ENCODE measurements at regions not wholly inside any gene's neighbourhood (a gene's known extent, or its start where the extent isn't known, plus 50 kb on each side); places are given as distances from the start of the nearest gene placed in this dataset.

DNA sequence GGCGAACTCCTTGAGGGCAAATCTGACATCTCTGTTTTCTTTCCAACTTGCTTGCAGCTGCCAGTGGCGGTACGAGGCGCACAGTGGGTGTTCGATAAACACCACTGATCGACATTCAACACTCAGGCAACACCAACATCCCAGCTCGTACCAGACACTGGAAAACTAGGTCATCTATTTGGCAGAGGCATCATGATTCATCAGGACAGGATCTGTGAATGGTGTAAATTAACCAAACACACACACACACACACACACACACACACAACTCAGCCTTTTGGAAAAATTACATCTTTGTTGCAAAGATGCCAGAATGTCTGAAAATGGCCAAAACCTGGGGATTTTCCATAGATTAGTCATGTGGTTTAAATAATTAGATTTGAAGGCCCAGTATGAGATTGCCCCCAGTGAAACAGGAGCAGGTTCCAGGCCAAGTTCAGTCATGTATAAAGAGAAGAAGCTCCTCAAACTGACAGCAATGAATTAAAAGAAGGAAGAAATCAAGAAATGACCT, 150.5 kb upstream of the NCKAP5 start:
- no peak for DNase-seq (ENCODE audit: low read depth in 2 of 2)

- DNase-seq (ENCODE audit: low read depth in 2 of 2) = no peak
These were observed 152.2 kb upstream of the NCKAP5 start for GRCh38 chr2:133720429-133720828.

- DNase-seq (ENCODE audit: low read depth in 2 of 2) = no peak
These were observed 152.9 kb upstream of the NCKAP5 start for GRCh38 chr2:133721118-133721517.

DNA sequence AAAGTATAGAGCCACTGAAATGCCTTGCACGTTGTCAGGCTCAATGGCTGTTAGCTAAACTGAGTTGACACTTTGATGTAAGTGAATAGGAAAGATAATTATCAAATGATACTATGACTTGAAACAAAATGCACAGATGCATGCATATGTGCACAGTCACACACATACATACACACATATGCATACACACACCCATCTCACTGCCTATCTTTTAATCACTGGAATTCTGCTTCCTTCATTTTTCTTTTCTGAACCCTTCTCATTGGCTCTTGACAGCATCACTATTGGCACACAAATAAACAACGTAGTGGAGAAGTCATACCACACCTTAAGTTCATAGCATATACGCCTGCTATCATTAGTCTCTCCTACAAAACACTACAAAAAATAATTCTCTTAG, 154.9 kb upstream of the NCKAP5 start:
- no peak for DNase-seq (ENCODE audit: low read depth in 2 of 2)

DNA sequence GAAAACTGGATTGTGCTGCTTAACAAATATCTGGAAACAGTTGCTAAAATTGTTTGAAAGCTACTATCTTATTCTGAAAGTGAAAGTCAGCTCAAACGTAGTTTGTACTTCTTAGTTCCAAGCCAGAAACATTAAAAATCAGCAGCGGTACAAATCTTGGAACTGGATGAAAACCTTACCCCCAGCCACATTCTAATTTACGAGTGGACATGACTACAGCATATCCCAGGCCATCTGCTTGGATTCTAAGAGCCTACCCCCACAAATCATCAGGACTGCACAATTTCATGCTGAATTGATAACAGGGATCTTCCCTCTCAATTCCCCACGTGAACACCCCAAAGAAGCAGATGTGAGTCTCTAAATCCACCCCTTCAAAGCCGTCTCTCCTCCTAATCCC, 158.7 kb upstream of the NCKAP5 start:
- DNase-seq (ENCODE audit: low read depth in 2 of 2) = no peak

- no peak for DNase-seq (ENCODE audit: low read depth in 2 of 2)
These were observed 163.8 kb upstream of the NCKAP5 start for GRCh38 chr2:133732059-133732458.

DNA sequence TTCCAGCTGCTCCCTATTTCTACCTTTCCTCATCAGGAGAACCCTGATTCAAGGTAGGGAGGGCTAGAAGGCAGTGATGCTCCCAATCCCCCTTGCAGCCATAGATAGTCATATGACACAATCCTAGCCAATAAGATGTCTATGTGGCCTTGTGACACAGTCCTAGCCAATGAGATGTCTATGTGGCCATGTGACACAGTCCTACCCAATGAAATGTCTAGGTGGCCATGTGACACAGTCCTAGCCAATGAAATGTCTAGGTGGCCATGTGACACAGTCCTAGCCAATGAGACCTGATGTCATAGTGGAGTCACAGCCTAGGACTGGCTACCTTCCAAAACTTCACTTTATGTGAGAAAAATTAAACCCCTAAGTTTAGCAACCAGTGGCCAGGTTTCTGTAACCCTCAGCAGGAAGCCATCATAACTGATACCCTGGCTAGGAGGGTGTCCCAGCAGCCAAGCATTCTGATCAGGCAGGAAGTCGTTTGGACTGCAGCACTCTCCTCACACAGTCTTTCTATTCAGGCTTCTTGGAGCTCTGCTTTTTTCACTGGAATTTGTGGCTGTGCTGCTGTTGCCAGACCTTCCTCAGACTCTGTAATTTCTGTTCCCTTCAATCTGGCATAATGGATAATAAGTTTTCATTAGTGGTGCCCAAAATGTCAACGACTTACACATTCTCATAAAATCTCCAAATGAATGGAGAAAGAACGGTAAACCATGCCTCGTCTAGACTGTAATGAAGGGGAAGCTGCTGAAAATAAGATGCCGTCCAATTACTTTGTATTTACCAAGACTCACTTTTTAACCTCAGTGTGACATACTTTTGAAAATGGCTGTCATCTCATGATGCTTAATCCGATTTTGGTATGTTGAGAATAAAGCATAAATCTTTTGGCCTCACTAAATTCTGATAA, 165.0 kb upstream of the NCKAP5 start:
- DNase-seq (ENCODE audit: low read depth in 2 of 2) = no peak

DNA sequence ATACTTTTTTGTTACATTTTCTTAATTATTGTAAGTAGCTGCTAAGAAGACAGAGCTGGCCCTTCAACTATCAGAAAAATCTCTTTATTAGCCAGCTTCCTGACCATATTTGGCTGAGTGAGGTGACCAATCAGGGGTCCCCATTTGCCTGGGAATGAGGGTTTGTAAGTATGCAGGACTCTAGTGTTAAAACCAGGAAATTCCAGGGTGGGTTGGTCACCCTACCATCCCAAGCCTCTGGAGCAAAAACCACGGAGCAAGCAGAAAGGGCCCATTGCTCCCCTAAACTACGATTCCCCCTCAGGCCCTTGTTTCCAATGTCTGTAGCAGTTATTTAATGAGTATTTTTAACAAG, 165.6 kb upstream of the NCKAP5 start:
- no peak for DNase-seq (ENCODE audit: low read depth in 2 of 2)

DNA sequence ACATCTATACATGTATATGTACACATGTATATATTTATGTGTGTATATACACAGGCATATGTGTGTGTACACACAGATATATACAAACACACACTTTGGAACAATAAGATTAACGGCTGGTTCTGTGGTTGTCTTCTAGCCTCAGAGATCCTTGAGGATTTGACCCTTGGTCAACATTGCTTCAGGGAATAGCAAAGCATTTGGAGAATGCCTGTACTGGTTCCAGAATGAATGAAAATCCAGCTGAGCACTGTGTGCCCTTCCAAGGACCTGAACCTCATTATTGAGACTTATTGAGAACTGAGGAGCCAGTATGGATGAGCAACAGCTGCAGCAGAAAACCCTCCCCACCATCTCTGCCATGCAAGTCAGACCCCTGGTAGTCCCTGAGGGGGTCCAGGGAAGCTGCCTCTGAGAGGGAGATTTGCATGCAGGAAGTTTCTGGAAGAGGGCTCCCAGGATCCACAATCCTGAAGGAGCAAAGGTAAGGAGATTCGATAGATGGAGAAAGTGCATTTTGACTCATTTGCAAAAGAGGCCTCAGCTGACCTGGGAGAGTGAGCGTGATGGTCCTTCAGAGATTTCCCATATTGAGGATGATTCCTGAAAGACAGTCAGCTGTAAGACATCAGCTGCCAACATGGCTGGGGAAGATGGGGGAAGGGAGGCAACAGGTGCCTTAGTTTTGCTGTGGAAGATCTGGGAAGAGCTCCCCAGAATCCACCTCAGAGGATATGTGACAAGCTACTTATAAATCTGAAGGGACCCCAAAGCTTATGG, 166.6 kb upstream of the NCKAP5 start:
- no peak for DNase-seq (ENCODE audit: low read depth in 2 of 2)

GRCh38 chr2:133736674-133737073, 168.4 kb upstream of the NCKAP5 start:
- DNase-seq (ENCODE audit: low read depth in 2 of 2) = no peak

GRCh38 chr2:133737242-133737993, 169.2 kb upstream of the NCKAP5 start:
- no peak for DNase-seq (ENCODE audit: low read depth in 2 of 2)

DNA sequence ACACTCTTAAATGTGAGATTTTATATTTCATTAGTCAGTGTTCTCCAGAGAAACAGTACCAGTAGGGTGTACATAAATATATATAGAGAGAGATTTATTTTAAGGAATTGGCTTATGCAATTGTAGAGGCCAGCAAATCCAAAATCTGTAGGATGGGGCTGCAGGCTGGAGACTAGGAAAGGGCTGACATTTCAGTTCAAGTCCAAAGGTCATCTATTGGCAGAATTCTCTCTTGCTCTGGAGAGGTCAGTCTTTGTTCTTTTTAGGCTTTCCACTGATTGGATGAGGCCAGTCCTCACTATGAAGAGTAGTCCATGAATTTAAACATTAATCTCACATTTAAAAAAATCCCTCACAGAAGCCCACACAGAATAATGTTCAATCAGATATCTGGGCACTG, 170.8 kb upstream of the NCKAP5 start:
- no peak for DNase-seq (ENCODE audit: low read depth in 2 of 2)

DNA sequence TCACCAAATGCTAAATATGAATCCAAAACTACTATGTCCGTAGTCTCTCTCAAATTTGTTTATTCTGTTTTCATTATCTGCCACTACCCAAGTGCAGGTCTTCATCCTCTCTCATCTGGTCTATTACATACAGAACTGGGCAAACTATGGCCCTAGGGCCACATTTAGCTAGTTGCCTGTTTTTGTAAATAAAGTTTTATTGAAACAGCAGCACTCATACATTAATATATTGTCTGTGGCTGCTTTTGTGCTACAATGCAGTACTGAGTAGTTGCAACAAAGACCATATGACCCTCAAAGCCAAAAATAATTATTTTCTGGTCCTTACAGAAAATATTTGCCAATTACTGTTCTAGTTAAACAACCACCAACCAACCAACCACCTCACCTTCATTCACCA, 172.2 kb upstream of the NCKAP5 start:
- DNase-seq (ENCODE audit: low read depth in 2 of 2) = no peak

GRCh38 chr2:133748007-133748700, 179.9 kb upstream of the NCKAP5 start:
- DNase-seq (ENCODE audit: low read depth in 2 of 2) = no peak

GRCh38 chr2:133753665-133754064, 185.4 kb upstream of the NCKAP5 start:
- DNase-seq (ENCODE audit: low read depth in 2 of 2) = no peak

GRCh38 chr2:133755480-133756300, 187.4 kb upstream of the NCKAP5 start:
- no peak for DNase-seq (ENCODE audit: low read depth in 2 of 2)

DNA sequence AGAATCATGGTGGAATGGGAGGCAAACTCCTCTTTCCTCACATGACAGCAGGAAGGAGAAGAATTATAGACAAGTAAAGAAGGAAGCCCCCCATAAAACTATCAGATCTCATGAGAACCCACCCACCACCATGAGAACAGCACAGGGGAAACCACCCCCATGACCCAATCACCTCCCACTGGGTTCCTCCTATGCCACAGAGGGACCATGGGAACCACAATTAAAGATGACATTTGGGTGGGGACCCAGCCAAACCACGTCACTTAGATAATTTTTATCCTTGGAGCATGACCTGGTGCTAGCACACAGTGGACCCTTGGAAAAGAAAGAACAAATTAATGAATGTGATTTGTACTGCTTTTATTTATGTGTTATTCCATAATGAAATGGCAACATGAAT, 188.6 kb upstream of the NCKAP5 start:
- DNase-seq (ENCODE audit: low read depth in 2 of 2) = no peak

DNA sequence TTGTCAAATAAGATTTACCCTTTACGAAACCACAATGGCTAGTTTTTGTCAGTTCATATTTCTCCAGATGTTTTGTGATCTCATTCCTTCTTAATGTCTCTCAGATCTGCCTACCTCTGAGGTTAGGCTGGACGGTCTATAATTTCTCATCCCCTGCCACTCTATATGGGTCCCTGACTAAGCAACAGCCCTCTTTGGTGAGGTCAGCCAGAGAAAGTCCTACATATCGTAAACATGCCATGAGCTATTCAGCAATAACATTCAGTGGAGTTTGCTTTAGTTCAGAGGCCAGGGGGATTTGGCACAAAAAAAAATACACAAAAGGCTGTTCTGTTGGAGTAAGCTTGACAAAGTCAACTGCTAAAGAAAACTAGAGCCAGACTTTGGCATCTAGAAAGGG, 192.1 kb upstream of the NCKAP5 start:
- DNase-seq (ENCODE audit: low read depth in 2 of 2) = no peak

DNA sequence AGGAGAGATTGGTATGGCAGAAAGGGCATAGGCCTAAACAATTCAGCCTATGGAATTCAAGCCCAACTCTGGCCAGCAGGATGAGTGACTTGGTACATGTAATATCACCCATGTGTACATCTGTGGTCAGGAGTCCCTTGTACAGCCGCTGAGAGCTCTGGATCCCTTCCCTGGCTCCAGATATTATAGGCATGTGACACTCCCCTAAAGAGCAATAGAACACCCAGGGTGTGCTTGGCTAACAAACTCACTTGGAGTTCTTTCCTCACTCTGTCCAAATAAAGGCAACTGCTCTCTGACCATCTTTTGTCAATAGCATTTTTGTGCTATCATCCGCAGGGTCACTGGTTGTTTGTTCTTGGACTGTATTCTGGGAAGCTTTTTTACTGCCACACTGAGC, 197.4 kb upstream of the NCKAP5 start:
- DNase-seq (ENCODE audit: low read depth in 2 of 2) = no peak

GRCh38 chr2:133766164-133766832, 198.0 kb upstream of the NCKAP5 start:
- no peak for DNase-seq (ENCODE audit: low read depth in 2 of 2)

Measured in activated CD4-positive, alpha-beta T cell treated with anti-CD3 and anti-CD28 coated beads for 24 hours (primary cell).